ENCODE measurements at regions not wholly inside any gene's neighbourhood (a gene's known extent, or its start where the extent isn't known, plus 50 kb on each side); places are given as distances from the start of the nearest gene placed in this dataset.

DNA sequence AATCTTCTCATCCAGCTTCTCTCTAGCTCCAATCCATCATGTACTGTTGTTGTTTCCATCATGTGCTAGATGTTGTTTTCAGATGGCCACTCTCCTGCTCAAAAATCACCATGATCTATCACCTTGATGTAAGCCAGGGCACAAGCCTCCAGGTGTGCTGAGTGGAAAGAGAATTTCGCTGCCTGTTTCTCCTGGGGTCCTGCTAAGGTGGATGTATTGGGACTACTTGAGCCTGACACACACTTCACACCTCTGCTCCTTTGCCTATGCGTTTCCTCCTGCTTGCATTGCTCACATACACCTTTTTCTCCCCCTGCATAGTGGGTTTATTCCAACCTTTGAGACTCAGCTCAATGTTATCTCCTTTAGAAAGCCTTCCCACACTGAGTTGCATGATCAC is 287.6 kb downstream of the CYRIA start:
- TF ChIP-seq, protein P1, sequence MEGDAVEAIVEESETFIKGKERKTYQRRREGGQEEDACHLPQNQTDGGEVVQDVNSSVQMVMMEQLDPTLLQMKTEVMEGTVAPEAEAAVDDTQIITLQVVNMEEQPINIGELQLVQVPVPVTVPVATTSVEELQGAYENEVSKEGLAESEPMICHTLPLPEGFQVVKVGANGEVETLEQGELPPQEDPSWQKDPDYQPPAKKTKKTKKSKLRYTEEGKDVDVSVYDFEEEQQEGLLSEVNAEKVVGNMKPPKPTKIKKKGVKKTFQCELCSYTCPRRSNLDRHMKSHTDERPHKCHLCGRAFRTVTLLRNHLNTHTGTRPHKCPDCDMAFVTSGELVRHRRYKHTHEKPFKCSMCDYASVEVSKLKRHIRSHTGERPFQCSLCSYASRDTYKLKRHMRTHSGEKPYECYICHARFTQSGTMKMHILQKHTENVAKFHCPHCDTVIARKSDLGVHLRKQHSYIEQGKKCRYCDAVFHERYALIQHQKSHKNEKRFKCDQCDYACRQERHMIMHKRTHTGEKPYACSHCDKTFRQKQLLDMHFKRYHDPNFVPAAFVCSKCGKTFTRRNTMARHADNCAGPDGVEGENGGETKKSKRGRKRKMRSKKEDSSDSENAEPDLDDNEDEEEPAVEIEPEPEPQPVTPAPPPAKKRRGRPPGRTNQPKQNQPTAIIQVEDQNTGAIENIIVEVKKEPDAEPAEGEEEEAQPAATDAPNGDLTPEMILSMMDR (IDR thresholded peaks at IDR 0.05) = no peak
- no peak for TF ChIP-seq ZFX (IDR thresholded peaks at IDR 0.05; ENCODE audit: borderline replicate concordance)

DNA sequence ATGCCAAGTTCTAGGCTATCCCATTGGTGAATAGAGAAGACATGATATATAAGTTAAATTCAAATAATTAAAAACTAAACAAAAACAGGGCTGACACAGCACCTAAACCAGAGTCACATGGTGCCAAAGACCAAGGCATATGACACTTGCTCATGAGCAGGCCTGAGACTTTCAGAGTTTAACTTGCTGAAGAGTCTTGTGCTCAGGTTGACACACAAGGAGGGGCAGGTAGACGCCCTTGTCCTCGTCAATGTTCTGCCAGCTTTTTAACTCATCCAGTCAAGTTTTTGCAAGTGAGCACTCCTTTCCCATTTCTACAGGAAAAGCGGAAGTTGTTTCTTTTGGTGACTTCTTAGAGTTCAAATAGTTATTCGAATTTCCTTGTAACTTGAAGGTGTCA is 289.7 kb downstream of the CYRIA start:
- TF ChIP-seq, protein P1 (IDR thresholded peaks at IDR 0.05) = no peak
- no peak for TF ChIP-seq ZFX (IDR thresholded peaks at IDR 0.05; ENCODE audit: borderline replicate concordance)
- no peak overlapping the region for H3K27ac ChIP-seq

More for the DNA sequence above, 287.6 kb downstream of the CYRIA start:
- H3K27ac ChIP-seq = no peak overlapping the region

DNA sequence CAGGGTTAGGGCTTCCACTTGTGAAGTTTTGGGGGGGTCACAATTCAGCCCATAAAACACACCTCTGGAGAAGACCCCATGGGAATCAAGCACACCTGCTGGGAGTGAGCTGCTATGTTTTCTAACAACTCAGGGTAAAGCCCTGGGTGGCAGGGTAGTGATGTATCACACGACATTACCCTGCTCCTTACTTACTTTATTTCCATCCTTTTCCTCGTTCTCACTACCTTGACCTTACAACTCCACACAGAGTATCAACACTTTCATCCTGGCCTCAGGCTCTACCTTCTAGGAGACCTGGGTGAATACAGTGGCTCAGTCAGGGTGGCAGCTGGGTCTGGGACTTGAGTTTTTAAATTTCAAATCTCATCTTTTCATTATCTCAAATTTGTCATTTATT is 290.3 kb downstream of the CYRIA start:
- no peak overlapping the region for H3K27ac ChIP-seq
- TF ChIP-seq ZFX (IDR thresholded peaks at IDR 0.05; ENCODE audit: borderline replicate concordance) = no peak
- TF ChIP-seq, protein P1 (IDR thresholded peaks at IDR 0.05) = no peak

DNA sequence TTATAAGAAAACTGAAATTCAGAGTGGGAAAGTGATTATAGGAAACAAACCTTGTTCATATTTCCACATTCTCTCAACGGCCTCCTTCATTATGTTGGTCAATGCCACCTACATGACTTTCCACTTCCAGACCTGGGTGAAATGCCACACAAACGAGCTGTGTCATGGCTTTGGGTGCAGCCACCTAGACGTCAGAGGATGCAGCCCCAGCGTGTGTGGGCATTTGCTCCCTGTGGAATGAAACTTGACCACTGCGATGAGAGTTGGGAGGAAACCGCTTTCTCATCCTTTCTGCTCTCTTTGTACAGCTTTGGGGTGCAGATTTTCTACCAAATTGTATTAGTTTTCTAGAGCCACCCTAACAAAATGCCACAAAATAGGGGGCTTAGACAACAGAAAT is 291.0 kb downstream of the CYRIA start:
- no peak for TF ChIP-seq ZFX (IDR thresholded peaks at IDR 0.05; ENCODE audit: borderline replicate concordance)
- TF ChIP-seq, protein P1 (IDR thresholded peaks at IDR 0.05) = no peak
- no peak overlapping the region for H3K27ac ChIP-seq

DNA sequence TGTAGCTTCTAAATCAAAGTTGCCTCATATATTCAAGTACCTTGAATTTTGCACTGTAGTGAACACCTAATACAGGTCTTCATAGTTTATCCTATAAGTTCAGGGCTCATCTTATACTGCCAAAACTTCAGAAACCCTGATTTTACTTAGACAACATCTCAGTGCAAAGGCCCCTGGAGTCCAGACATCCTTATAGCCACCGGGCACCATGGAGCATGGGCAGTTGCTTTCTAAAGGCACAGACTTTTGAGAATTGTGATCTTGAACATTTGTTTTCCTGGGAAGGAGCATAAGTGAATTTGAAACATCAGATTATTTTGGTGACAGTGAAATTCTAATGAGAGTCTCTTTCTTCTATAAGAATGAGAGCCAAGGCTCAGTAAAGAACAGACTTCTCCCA is 292.3 kb downstream of the CYRIA start:
- TF ChIP-seq, protein P1 (IDR thresholded peaks at IDR 0.05) = no peak
- TF ChIP-seq ZFX (IDR thresholded peaks at IDR 0.05; ENCODE audit: borderline replicate concordance) = no peak
- H3K27ac ChIP-seq = no peak overlapping the region

DNA sequence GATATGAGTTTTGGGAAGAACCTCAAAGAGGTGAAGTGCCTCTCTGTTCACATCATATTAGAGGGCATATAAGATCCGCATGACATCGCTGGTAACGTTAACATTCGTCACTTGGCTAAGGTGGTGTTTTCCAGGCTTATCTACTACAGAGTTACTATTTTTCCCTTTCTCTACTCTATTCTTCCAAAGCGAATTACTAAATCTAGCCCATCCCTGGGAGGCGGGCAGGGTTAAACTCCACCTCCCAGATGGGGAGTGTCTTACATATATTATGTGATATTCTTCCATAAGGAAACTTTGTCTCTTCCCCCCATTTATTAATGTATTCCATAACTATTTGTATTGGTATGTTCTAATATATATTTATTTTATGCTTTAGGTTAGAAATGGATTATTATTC is 293.9 kb downstream of the CYRIA start:
- TF ChIP-seq, protein P1 (IDR thresholded peaks at IDR 0.05) = no peak
- TF ChIP-seq ZFX (IDR thresholded peaks at IDR 0.05; ENCODE audit: borderline replicate concordance) = no peak
- no peak overlapping the region for H3K27ac ChIP-seq

DNA sequence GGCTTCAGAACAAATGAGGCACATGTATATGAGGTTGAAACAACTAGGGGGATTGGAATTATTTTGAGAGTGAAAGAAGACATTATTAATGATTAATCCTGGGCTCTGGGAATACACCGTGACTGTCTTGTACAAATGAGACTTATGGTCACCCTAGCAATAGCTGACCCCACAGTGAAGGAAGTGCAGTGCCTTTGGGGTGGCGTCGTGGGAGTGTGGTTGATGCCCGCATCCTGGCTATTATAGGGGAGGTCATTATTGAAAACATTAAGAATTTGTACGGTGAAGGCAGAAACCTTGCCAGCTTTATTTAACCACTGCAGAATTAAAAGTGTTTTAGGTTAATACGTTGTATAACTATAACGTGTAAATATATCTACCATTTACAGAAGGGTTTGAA is 296.7 kb downstream of the CYRIA start:
- H3K27ac ChIP-seq = no peak overlapping the region
- TF ChIP-seq, protein P1 (IDR thresholded peaks at IDR 0.05) = no peak
- TF ChIP-seq ZFX (IDR thresholded peaks at IDR 0.05; ENCODE audit: borderline replicate concordance) = no peak

All from 22Rv1 (cell line).